Colonic mucosa (tissue), 4 donors: ENCODE measurements at regions not wholly inside any gene's neighbourhood (a gene's known extent, or its start where the extent isn't known, plus 50 kb on each side); places are given as distances from the start of the nearest gene placed in this dataset.

Experiments used
- DNase-seq: peaks from one replicate; pipeline ENCODE4 v3.0.0-alpha.2; 2020
- H3K27ac ChIP-seq: fragments of 200-600 bp; one replicate; pipeline ENCODE4 v1.8.0; 2021
- H3K27me3 ChIP-seq: fragments of 200-600 bp; one replicate; pipeline ENCODE4 v1.8.0; 2021
- H3K36me3 ChIP-seq: fragments of 200-600 bp; one replicate; pipeline ENCODE4 v1.8.0; 2021
- H3K4me1 ChIP-seq: fragments of 200-600 bp; one replicate; pipeline ENCODE4 v1.8.0; 2021; ENCODE audit warnings: mild to moderate bottlenecking
- H3K4me3 ChIP-seq: fragments of 200-600 bp; one replicate; pipeline ENCODE4 v1.8.0; 2021
- H3K9ac ChIP-seq, 2 donors: one replicate each; pipeline ENCODE4 v1.7.0; 2013; ENCODE audit warnings: control low read depth in 2 of 2, low read depth in 2 of 2, low read length in 2 of 2
- H3K9me3 ChIP-seq: fragments of 200-600 bp; one replicate; pipeline ENCODE4 v1.8.0; 2021
- CTCF ChIP-seq: fragments of 200-600 bp; IDR thresholded peaks from one replicate; pipeline ENCODE4 v1.8.0; 2022; ENCODE audit warnings: antibody characterized with exemption, mild to moderate bottlenecking
- intact Hi-C: fragments of 100-400 bp; cut with DNase I; formaldehyde crosslinking; loops from one replicate; pipeline ENCODE4 v1.14.1; 2022
- donor health status: healthy.
- donor health status: DM: no; HTN: no; CAD: no.
- donor health status: DM: no; HTN: no; CAD: no.

- Histone ChIP-seq H3K4me3 (no peak overlapping the region), H3K27me3 (no peaks in the 10 kb centered on the region), H3K9me3 (no peaks in the 10 kb centered on the region), H3K9ac (no peak overlapping the region), H3K27ac (no peak overlapping the region), H3K4me1 (no peaks in the 10 kb centered on the region), H3K36me3 (no peaks in the 10 kb centered on the region)
- TF ChIP-seq CTCF, result no peak
- no peak for DNase-seq
- intact Hi-C loops, result no loop called here
Measured at GRCh38 chr3:110868106-110868505, 203.5 kb upstream of the NECTIN3 start.

GRCh38 chr3:110869736-110870135 is 201.9 kb upstream of the NECTIN3 start:
- no peak overlapping the region for H3K9ac ChIP-seq
- no peak overlapping the region for H3K27ac ChIP-seq
- H3K4me1 ChIP-seq, result no peaks in the 10 kb centered on the region
- no peaks in the 10 kb centered on the region for H3K36me3 ChIP-seq
- H3K27me3 ChIP-seq, result no peaks in the 10 kb centered on the region
- H3K4me3 ChIP-seq, result no peak overlapping the region
- TF ChIP-seq CTCF, result no peak
- H3K9me3 ChIP-seq, result no peaks in the 10 kb centered on the region
- intact Hi-C loops, result no loop called here
- DNase-seq, result no peak

- Histone ChIP-seq H3K9me3 (no peaks in the 10 kb centered on the region), H3K27me3 (no peaks in the 10 kb centered on the region), H3K36me3 (no peaks in the 10 kb centered on the region), H3K4me3 (no peak overlapping the region), H3K4me1 (no peaks in the 10 kb centered on the region), H3K9ac (no peak overlapping the region), H3K27ac (no peak overlapping the region)
- intact Hi-C loops, result no loop called here
- TF ChIP-seq CTCF, result no peak
- DNase-seq, result no peak
Measured at GRCh38 chr3:110871869-110872268, 199.7 kb upstream of the NECTIN3 start.

GRCh38 chr3:110878692-110879091 is 192.9 kb upstream of the NECTIN3 start:
- H3K36me3 ChIP-seq, result no peaks in the 10 kb centered on the region
- intact Hi-C loops, result no loop called here
- no peaks in the 10 kb centered on the region for H3K27me3 ChIP-seq
- no peak for TF ChIP-seq CTCF
- no peaks in the 10 kb centered on the region for H3K9me3 ChIP-seq
- H3K9ac ChIP-seq, result no peak overlapping the region
- no peak overlapping the region for H3K4me3 ChIP-seq
- DNase-seq, result no peak
- no peak overlapping the region for H3K27ac ChIP-seq
- no peaks in the 10 kb centered on the region for H3K4me1 ChIP-seq

- Histone ChIP-seq H3K27me3 (no peaks in the 10 kb centered on the region), H3K36me3 (no peaks in the 10 kb centered on the region), H3K4me3 (no peak overlapping the region), H3K9me3 (no peaks in the 10 kb centered on the region), H3K27ac (no peak overlapping the region), H3K4me1 (no peaks in the 10 kb centered on the region), H3K9ac (no peak overlapping the region)
- TF ChIP-seq CTCF, result no peak
- intact Hi-C loops, result no loop called here
- peak; percentile 28 for DNase-seq
Measured at GRCh38 chr3:110881069-110881468, 190.5 kb upstream of the NECTIN3 start.
